ENCODE measurements at regions not wholly inside any gene's neighbourhood (a gene's known extent, or its start where the extent isn't known, plus 50 kb on each side); places are given as distances from the start of the nearest gene placed in this dataset.

DNA sequence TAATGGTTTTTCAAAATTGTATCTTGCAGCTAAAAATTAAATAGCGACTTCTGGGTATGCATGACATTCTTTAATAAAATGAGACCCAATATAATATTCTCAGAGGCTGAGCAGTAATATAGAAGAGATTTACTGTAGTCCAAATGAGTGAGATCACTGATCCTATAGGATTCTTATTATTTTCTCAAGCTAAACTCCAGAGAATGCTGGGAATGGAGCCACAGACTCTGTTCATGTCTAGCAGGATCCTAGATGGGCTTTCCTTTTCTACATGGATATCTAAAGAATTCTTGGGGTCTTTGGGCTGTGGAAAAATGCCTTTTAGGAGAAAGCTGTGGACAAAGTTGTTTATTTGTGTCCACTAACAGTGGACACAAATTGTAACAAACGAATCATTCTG, 150.7 kb upstream of the ZNF644 start:
- TF ChIP-seq, protein P1, sequence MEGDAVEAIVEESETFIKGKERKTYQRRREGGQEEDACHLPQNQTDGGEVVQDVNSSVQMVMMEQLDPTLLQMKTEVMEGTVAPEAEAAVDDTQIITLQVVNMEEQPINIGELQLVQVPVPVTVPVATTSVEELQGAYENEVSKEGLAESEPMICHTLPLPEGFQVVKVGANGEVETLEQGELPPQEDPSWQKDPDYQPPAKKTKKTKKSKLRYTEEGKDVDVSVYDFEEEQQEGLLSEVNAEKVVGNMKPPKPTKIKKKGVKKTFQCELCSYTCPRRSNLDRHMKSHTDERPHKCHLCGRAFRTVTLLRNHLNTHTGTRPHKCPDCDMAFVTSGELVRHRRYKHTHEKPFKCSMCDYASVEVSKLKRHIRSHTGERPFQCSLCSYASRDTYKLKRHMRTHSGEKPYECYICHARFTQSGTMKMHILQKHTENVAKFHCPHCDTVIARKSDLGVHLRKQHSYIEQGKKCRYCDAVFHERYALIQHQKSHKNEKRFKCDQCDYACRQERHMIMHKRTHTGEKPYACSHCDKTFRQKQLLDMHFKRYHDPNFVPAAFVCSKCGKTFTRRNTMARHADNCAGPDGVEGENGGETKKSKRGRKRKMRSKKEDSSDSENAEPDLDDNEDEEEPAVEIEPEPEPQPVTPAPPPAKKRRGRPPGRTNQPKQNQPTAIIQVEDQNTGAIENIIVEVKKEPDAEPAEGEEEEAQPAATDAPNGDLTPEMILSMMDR (IDR thresholded peaks at IDR 0.05), result no peak
- TF ChIP-seq POLR2A (IDR thresholded peaks at IDR 0.05), result no peak
- H3K9me3 ChIP-seq, result no peaks in the 10 kb centered on the region
- intact Hi-C loops (cut with DNase I), result no loop called here
- H3K27me3 ChIP-seq, result peaks cover 0 to 30% (median 0%) of the 10 kb centered on the region in 4 donors
- WGBS, 2 donors, result 51 to 58% methylated on average over 2 of the region's 2 CpGs
- DNase-seq, result no peak
- no peak overlapping the region for H3K4me3 ChIP-seq
- no peaks in the 10 kb centered on the region for H3K4me1 ChIP-seq
- no peaks in the 10 kb centered on the region for H3K36me3 ChIP-seq
- no peak overlapping the region for H3K27ac ChIP-seq

DNA sequence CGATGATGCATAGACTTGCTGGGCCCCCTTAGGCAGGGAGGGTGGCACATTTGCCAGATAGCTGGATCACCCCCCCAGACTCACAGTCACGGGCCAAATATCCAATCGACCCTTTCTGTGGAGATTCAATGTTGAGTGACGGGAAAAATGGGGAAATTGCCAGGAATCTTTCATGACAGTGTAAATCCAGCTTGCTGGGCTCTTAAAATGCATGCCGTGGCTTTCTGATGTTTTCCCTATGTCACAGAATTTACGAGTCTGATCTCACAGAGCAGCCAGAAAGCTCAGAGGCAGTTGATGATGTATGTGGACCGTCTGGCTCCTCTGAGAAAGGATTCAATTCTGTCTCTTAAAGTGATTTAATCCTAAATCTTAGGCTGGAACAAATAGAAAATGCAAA, 150.1 kb upstream of the ZNF644 start:
- Histone ChIP-seq H3K27me3 (peaks cover 0 to 30% (median 0%) of the 10 kb centered on the region in 4 donors), H3K36me3 (no peaks in the 10 kb centered on the region), H3K4me1 (no peaks in the 10 kb centered on the region), H3K4me3 (no peak overlapping the region), H3K9me3 (no peaks in the 10 kb centered on the region), H3K27ac (no peak overlapping the region)
- TF ChIP-seq, protein P1 (IDR thresholded peaks at IDR 0.05), result no peak
- no peak for TF ChIP-seq POLR2A (IDR thresholded peaks at IDR 0.05)
- 45 to 49% methylated on average over 7 of the region's 7 CpGs for WGBS, 2 donors
- no peak for DNase-seq
- intact Hi-C loops (cut with DNase I), result no loop called here

DNA sequence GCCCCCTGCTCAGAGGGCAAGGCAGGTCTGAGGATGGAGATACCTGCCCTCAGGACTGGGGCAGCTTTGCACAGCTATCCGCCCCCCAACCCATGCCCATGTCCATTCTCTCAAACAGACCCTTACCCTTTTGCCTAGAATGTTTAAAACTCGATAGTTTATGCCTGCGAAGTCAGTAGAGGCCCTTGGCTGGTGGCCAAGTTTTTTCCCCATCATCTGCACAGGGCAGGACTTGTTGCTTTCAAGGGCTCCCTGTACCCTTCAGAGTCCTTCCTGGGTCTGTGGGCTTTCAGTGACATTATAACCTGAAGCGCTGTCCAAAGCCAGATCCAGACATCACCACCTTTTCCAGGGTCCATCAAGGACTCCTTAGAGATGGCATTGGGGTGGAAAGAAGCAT, 148.7 kb upstream of the ZNF644 start:
- no peak overlapping the region for H3K27ac ChIP-seq
- no peaks in the 10 kb centered on the region for H3K9me3 ChIP-seq
- H3K4me3 ChIP-seq, result no peak overlapping the region
- TF ChIP-seq, protein P1 (IDR thresholded peaks at IDR 0.05), result no peak
- TF ChIP-seq POLR2A (IDR thresholded peaks at IDR 0.05), result no peak
- DNase-seq, result no peak
- peaks cover 0 to 30% (median 0%) of the 10 kb centered on the region in 4 donors for H3K27me3 ChIP-seq
- H3K36me3 ChIP-seq, result no peaks in the 10 kb centered on the region
- WGBS, 2 donors, result 67 to 77% methylated on average over 4 of the region's 4 CpGs
- no peaks in the 10 kb centered on the region for H3K4me1 ChIP-seq
- intact Hi-C loops (cut with DNase I), result no loop called here

DNA sequence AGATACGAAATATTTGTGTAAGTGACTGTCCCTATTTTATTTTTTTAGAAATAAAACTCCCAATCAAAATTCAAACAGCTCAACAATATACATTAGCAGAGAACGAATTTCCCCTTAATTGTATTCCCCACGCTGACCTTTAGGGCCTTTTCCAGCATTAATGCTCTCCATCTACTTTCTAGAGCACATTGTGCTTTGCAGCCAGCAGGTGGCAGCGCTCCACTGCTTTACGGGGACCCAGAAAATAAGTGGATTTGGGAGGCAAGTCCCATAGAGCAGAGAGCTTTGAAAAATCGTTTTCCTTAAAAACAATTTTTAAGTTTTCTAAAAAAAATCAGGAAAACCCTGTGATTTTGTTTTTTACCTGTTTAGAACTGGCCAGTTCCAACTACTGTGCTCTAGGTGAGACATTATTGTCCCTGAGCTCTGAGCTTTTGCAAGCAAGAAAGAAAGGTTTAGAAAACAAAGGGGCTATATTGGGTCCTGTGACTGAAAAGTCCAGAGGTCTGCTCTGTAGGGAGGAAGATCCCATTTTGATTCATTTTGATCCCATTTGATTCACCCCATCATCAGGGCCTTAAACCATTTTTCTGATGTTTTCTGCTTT, 144.4 kb upstream of the ZNF644 start:
- H3K9me3 ChIP-seq, result no peaks in the 10 kb centered on the region
- no peak overlapping the region for H3K27ac ChIP-seq
- no peak for TF ChIP-seq POLR2A (IDR thresholded peaks at IDR 0.05)
- TF ChIP-seq, protein P1 (IDR thresholded peaks at IDR 0.05), result peak; percentile 29 to 74 (median 62)
- H3K27me3 ChIP-seq, result no peaks in the 10 kb centered on the region
- H3K4me3 ChIP-seq, result no peak overlapping the region
- 8 to 11% methylated on average over 6 of the region's 6 CpGs for WGBS, 2 donors
- DNase-seq, result no peak
- no peaks in the 10 kb centered on the region for H3K4me1 ChIP-seq
- H3K36me3 ChIP-seq, result no peaks in the 10 kb centered on the region
- intact Hi-C loops (cut with DNase I), result no loop called here

DNA sequence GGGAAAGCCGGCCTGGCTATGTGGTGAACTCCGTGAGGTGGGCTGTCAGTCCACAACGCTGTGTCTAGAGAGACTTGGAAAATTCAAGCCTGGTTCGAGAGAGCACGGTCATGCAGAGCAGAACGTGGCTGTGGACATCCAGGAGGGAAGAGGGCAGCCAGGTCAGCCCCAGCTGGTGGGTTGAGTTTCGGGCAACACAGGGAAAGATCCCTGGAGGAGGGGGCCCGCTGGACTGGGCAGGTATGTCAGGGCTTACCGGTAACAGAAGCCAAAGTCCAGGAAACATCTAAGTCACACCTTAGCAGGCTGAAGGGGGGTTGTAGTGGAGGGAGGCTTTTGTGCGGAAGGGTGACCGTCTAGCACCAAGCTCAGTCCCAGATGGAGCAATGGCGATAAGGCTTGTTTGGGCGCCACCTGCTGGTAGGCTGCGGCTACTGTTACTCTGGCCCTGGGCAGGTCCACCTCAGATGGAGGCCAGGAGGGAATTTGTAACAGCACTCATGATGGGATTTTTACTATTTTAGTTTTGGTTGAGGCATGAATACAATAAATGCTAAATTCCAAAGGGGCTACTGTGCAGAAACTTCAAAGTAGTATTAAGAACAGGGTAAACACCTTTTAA, 143.3 kb upstream of the ZNF644 start:
- DNase-seq, result no peak
- intact Hi-C loops (cut with DNase I), result no loop called here
- Histone ChIP-seq H3K36me3 (no peaks in the 10 kb centered on the region), H3K27me3 (no peaks in the 10 kb centered on the region), H3K9me3 (no peaks in the 10 kb centered on the region), H3K27ac (no peak overlapping the region), H3K4me3 (no peak overlapping the region), H3K4me1 (no peaks in the 10 kb centered on the region)
- TF ChIP-seq POLR2A (IDR thresholded peaks at IDR 0.05), result no peak
- TF ChIP-seq, protein P1 (IDR thresholded peaks at IDR 0.05), result peak; percentile 70 to 89 (median 84)
- 45 to 50% methylated on average over 13 to 14 of the region's 14 CpGs for WGBS, 2 donors

Measured in esophagus squamous epithelium (tissue), 5 donors.